IPS-18c (cell line): ENCODE measurements at regions not wholly inside any gene's neighbourhood (a gene's known extent, or its start where the extent isn't known, plus 50 kb on each side); places are given as distances from the start of the nearest gene placed in this dataset.

Experiments used
- H3K4me3 ChIP-seq: 2 replicates; pipeline ENCODE4 v1.7.0; 2013; ENCODE audit warnings: low read depth, mild to moderate bottlenecking, low read length, moderate library complexity; ENCODE audit not compliant: insufficient read depth
- H3K9me3 ChIP-seq: one replicate; pipeline ENCODE4 v1.6.1; 2013; ENCODE audit warnings: mild to moderate bottlenecking, low read length, moderate library complexity; ENCODE audit not compliant: control insufficient read depth, insufficient read depth

DNA sequence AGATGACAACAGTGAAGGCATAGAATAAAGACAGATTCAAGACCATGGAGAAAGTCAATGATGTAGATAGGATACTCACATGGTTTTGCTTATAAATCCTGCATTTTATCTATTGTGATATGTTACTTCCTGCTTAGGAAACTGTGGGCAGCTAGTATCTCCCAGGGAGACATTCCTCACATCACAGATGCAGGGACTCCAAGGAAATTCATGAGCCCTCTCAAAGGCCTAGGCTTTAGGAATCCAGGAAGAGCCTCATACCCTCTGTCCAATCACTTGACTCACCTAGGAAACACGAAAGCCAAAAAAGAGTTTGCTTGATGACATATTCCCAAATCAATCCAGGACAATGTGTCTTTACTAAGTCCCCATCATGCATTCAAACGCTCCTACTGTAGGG, 247.8 kb upstream of the KLHL29 start:
- no peaks in the 10 kb centered on the region for H3K9me3 ChIP-seq
- no peak overlapping the region for H3K4me3 ChIP-seq

DNA sequence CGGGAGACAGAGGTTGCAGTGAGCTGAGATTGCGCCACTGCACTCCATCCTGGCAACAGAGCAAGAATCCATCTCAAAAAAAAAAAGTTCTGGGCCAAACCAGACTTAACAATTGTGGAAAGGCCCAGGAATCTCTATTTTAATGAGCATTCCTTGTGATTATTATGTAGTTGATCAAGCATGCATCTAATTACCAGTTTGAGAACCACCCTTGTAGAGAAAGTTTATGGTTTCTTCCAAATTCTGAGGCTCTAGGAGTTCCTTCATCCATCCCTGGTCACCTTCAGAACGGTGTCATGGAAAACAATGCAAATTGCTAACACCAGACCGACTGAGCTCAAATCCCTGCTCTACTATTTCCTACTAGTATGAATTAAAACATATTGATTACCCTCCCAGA, 246.3 kb upstream of the KLHL29 start:
- Histone ChIP-seq H3K9me3 (no peaks in the 10 kb centered on the region), H3K4me3 (no peak overlapping the region)

DNA sequence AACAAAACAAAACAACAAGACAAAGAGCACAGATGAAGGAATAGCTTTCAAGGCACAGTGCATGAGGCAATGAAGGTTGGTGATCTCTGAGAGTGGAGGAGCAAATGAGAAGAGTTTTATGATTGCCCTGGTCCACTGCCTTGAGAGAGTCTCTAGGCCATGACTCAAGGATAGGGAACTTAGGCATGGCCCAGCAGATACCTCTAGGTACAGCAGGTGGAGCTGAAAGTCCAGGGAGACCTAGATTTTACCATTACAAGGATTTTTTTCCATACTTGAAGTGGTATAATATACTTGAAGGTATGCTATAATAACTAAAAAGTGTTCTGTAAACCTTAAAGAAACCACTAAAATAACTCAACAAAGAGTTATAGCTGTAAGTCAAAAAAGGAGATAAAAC, 239.5 kb upstream of the KLHL29 start:
- no peaks in the 10 kb centered on the region for H3K9me3 ChIP-seq
- no peak overlapping the region for H3K4me3 ChIP-seq

DNA sequence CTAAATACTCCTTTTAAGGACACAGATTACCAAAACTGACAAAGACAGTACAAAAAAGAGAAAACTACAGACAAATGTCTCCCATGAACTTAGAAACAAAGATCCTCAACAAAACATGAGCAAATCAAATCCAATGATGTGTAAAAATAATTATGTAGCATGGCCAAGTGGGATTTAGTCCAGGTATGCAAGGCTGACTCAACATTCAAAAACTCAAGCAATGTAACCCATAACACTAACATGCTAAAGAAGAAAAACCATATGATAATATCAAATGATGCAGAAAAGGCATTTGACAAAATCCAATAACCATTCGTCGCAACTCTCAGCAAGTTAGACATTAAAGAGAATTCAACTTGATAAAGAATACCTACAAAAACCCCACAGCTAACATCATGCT, 239.0 kb upstream of the KLHL29 start:
- Histone ChIP-seq H3K9me3 (no peaks in the 10 kb centered on the region), H3K4me3 (no peak overlapping the region)

DNA sequence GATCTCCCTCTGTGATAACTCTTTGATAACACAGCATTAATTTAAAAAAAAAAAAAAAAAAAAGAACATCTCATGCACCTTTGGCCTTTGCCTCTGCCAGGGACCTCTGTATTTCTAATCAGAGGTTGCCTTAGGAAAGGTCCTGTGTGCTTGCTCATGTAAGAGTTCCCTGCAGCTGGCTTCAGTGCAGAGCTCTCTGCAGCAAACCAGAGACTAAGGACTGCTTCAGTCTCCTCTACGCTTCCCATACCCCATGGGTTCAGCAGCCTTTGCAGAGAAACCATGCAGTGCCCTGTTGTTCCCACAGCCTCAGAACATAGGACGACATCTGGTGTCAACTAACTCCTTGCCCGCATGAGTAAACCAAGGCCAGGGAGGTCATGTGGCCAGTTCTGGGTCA, 236.6 kb upstream of the KLHL29 start:
- no peak overlapping the region for H3K4me3 ChIP-seq
- H3K9me3 ChIP-seq: no peaks in the 10 kb centered on the region

DNA sequence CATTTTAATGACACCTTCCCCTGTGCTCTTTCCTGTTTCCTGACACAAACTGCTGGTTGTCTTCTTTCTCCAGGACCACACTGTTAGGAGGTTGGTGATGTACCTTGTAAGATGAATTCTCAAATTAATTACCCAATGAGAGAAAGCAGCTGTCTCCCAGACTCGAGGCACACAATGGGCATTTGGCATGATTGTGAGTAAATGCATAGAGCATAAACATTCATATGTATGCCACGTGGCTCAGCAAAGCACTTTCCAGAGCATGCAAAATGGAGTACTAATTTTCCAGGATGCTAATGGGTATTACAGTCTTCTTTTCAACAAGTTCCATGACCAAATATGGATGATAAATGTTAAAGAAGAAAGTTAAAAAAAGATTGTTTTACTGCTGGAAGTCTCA, 235.2 kb upstream of the KLHL29 start:
- Histone ChIP-seq H3K9me3 (no peaks in the 10 kb centered on the region), H3K4me3 (no peak overlapping the region)

DNA sequence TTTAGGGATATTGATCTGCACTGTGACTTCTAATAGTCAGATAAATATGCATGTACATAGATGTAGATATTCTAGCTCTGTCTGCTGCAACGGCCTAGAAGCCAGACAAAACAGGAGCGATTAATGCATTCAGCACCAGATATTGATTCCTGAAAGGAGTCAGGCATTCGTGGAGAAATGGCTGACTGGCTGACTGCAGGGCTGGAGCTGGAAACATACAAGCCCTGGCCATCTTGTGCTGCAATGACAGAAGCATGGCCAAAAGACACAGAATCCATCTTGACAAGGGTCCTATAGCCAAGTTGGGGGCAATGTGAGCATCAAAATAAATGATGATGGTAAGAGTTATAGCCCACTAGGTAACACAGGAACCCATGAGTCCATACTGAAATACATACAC, 231.5 kb upstream of the KLHL29 start:
- H3K9me3 ChIP-seq: no peaks in the 10 kb centered on the region
- no peak overlapping the region for H3K4me3 ChIP-seq

DNA sequence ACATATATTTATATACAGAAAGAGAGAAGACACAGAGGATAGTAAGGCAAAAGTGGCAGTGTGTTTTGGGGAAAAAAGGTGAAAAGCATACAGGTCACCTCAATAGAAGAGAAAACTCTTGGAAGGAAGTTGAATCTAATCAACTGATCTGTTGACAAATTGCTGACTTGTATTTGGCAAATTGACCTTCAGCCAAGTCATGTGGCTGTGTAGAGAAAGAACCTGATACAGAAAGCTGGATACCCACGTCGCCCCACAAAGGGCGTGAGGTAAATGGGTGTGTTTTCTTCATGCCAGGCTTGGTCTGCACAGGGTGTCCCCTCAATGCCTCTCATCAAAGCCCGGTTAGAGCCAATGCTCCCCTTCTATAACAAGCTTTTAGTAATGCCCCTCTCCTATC, 230.0 kb upstream of the KLHL29 start:
- Histone ChIP-seq H3K9me3 (no peaks in the 10 kb centered on the region), H3K4me3 (no peak overlapping the region)

DNA sequence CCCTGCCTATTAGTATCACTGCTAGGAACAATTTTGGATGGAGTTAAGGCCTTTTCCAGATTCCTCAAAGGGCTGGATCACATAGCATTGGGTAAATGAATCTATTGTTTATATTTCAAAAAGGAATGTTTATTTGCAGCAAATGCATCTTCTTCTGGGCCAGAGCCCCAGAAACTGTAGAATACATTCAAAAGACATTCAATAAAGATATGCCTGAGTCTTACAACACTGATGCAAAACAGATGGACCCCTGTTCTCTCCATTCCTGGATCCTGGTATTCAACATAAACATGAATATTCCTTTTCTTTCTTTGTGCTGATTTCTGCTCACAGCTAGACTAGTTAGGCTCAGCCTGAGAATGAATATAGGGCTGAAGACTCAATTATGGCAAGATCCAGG, 227.2 kb upstream of the KLHL29 start:
- no peak overlapping the region for H3K4me3 ChIP-seq
- no peaks in the 10 kb centered on the region for H3K9me3 ChIP-seq

DNA sequence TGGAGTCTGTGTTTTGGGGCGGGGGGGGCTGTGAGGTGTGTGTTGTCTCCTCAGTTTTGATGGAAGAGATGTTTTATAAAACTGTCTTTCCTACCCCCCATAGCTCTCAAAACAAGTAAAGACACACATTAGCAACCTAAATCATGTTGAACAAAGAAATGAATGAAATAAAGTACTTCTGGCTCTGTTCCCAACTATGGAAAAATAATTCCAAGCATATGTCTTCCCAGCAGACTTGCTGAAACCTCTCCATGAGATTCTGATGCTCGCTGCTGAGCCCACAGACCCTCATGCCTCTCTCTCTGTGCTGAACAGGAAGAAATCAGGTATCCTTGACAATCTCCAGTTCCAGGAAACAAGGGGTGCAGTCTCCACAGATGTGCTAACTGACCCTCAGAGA, 226.7 kb upstream of the KLHL29 start:
- H3K4me3 ChIP-seq: no peak overlapping the region
- H3K9me3 ChIP-seq: no peaks in the 10 kb centered on the region

DNA sequence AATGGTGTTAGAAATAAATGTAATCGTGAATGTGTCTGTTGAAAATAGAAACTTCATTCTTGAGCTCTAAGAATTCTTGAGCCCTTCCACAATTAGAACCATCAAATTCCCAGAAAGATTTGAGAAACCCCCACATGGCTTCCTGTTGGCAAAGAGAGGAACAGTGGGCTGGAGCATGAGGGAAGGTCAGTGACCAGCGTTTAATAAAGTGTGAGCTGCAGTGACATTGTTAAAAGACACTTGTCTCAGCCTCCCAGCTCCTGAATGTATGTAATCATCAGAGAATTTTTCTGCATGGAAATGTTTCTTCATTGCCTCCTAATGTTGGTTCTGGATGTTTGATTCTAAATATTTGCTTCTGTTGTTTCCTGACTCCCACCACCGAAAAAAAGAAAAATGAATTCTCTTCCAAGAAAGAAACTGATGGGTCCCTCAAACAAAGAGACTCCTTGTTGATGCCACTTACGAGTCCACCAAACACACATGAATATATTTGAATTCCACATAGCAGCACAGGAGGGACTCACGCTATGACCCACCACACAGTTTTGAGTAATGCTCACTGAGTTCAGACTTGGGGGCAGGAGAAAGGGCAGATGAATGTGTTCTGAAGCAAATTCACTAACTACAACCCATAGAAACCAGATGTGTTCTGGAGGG, 225.1 kb upstream of the KLHL29 start:
- no peaks in the 10 kb centered on the region for H3K9me3 ChIP-seq
- H3K4me3 ChIP-seq: no peak overlapping the region

DNA sequence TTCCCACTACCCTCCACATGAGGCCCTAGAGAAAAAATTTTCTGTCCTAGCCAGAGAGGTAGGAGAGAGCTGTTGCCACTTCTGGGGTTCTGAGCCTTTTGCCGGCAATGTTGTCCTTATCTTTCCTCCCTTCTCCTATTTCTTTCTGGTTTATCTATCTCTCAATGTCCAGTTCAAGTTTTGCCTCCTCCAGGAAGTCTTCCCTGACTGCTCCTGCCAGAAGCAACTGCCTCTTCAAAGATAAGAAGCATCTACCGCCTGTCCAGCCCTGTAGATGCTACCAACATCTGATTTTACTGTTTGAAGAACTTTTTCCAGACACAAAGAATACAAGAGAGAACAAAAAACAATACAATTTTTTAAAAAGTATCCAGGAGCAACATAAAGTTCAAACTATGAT, 220.8 kb upstream of the KLHL29 start:
- Histone ChIP-seq H3K9me3 (no peaks in the 10 kb centered on the region), H3K4me3 (no peak overlapping the region)

DNA sequence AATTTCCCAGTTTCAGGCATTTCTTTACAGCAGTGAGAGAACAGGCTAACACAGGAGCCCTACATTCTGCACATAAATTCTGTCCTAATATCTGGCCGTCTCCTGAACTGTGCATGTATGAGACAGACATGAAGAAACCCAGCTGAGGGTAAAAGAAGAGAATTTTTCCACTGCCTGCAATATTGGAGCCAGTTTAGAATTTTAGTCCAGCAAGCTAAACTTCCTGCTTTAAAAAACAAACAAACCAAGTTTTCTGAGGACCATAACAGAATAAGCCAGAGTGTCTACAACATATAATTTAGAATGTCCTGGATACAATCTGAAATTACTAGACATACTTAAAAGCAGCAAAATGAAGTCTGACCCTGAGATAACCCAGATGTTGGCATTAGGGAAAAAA, 215.1 kb upstream of the KLHL29 start:
- Histone ChIP-seq H3K9me3 (peaks cover 6% of the 10 kb centered on the region), H3K4me3 (no peak overlapping the region)

DNA sequence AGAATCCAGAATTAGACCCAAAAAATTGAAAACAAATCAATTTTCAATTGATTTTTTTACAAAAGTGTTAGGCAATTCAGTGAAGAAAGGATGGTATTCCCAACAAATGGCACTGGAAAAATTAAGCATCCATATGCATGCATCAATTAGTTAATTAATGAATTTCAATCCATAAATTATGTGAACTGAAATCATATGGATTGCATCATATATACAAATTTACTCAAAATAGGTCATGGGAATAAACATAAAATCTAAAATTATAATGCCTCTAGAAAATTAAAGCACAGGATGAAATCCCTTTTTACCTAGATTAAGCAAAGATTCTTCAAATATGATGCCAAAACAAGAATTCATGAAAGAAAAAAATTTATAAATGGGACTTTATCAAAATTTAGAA, 213.9 kb upstream of the KLHL29 start:
- H3K9me3 ChIP-seq: peaks cover 6% of the 10 kb centered on the region
- H3K4me3 ChIP-seq: no peak overlapping the region

DNA sequence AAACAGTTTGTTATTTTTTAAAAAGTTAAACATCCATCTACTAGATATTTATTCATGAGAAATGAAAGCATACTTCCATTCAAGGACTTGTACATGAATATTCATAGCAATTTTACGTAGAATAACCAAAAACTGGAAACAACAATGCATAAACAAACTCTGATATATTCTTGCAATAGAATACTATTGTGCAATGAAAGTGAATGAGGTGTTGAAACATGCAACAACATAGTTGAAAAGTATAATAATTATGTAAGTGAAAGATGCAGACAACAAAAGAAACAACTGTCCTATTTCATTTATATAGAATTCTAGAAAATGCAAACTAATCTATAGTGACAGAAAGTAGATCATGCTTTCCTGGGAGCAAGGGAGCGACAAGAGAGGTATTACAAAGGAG, 206.6 kb upstream of the KLHL29 start:
- Histone ChIP-seq H3K4me3 (no peak overlapping the region), H3K9me3 (no peaks in the 10 kb centered on the region)

DNA sequence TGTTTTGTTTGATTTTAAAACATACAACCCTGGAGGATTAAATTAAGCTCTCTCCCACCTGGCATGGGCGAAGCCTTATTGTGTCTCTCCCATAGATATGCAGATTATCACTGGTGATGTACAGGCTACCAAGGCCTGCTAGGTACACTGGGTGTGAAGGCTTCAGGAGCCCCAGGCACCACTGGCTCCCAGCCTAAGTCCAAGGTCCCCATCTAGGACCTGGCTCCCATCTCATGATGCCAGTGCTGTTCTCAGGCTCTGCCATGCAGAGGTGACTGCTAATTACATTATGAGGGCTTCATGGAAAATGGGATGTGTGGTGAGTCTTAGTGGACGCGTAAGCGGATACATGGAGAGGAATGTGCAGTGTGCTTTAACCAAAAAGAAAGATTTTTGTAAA, 201.2 kb upstream of the KLHL29 start:
- no peaks in the 10 kb centered on the region for H3K9me3 ChIP-seq
- H3K4me3 ChIP-seq: no peak overlapping the region

DNA sequence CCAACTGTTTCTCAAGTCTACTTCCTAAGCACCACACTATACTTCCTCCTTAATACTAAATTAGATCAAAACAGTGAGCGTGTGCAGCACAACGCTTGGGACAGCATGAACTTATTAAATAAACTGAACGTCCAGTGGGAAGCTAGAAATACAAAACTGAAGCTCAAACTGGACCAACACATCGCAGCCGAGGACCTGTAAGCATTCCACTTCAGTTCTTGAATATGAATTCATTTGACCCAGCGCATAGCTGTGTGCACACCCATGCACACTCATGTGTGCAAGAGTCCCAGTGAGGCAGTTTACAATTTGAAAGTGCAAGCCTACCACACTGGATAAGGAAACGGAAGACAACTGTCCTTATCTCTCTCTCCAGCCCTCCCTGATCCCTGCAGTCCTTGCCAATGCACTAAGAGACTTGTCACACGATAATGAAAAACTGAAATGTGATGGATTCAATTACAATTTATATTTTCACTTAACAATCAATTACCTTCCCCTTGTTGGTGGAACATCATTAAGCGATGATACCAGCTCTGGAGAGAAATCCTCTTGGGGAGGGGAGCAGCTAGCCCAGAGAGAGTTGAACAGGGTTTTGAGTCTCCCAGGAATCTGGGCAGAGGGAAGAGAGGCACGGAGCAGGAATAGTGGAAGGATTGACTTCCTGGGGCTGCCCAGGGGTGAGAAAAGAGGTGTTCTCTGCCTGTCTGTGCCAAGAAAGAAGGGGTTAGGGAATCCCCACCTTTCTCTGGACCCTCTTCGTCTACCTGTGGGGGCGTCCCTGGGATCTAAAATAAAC, 186.5 kb upstream of the KLHL29 start:
- Histone ChIP-seq H3K9me3 (peaks cover 2% of the 10 kb centered on the region), H3K4me3 (no peak overlapping the region)

DNA sequence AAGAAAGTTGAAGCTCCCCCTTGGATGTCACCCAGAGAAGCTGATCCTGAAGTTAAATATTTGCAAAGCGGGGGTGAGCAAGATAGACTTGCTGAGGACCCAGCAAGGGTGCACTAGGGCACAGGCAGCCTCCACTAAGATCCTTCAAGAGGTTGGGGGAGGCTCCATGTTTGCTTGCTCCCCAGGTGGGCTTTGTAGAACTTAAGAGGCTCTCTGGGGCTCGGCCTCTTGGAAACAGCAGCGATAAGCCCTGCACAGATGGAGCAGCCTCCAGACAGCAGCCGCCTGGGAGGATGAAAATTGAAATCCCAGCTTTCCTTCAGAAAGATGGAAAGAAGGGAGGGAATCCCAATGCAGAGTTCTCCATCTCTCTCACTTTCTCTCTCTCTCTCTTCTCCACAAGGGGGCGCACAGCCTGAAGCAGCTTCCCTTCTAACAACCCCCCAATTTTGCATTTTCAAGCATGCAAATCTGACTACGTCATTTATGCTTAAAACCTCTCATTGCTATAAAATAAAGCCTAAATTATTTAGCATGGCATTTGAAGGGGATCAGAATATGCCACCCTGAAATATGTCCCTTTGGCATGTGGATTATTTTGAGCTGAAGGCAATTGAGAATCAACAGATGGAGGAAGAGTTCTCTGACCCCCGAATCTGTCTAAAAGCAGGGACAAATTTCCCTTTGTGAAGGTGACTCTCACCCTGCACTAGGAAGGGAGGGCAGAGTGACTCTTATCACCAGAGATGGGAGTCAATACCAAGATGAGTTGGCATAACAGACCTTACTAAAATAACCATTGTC, 185.7 kb upstream of the KLHL29 start:
- no peak overlapping the region for H3K4me3 ChIP-seq
- H3K9me3 ChIP-seq: peaks cover 2% of the 10 kb centered on the region
